H54 (cell line): ENCODE measurements at regions not wholly inside any gene's neighbourhood (a gene's known extent, or its start where the extent isn't known, plus 50 kb on each side); places are given as distances from the start of the nearest gene placed in this dataset.
"Not testable (repeated sequence)": the region's sequence is repeated elsewhere in the genome, so short reads cannot be mapped to it uniquely, and the experiment has no call there.

Source experiments
- DNase-seq: peaks from one replicate; pipeline ENCODE4 v3.0.0; 2011; ENCODE audit warnings: low spot score, mixed read lengths; ENCODE audit not compliant: insufficient read length
- FAIRE-seq: peaks from 3 replicates; lab custom pipeline; 2011; peaks lifted over from hg19 to GRCh38; lab: Jason Lieb, UNC
- POLR2A ChIP-seq: IDR thresholded peaks from 2 replicates; pipeline ENCODE4 v1.6.1; 2011; ENCODE audit warnings: low read depth, mild to moderate bottlenecking, low read length

- no peak for FAIRE-seq
- DNase-seq = no peak
- no peak for TF ChIP-seq POLR2A
These were observed 569.1 kb downstream of the KCTD12 start for GRCh38 chr13:76316998-76317527.

GRCh38 chr13:76314495-76314894, 571.7 kb downstream of the KCTD12 start:
- no peak for TF ChIP-seq POLR2A
- FAIRE-seq (no peak), DNase-seq (no peak)

- TF ChIP-seq POLR2A = no peak
- FAIRE-seq (no peak), DNase-seq (no peak)
These were observed 579.1 kb downstream of the KCTD12 start for GRCh38 chr13:76307142-76307541.

GRCh38 chr13:76300688-76301087, 585.5 kb downstream of the KCTD12 start:
- FAIRE-seq = no peak
- no peak for TF ChIP-seq POLR2A

GRCh38 chr13:76297331-76297730, 588.9 kb downstream of the KCTD12 start:
- FAIRE-seq (no peak), DNase-seq (no peak)
- TF ChIP-seq POLR2A = no peak

More at GRCh38 chr13:76300688-76301087, 585.5 kb downstream of the KCTD12 start:
- no peak for DNase-seq

- FAIRE-seq = no peak
- no peak for TF ChIP-seq POLR2A
- no peak for DNase-seq
These were observed 589.5 kb downstream of the KCTD12 start for GRCh38 chr13:76296751-76297150.

GRCh38 chr13:76295020-76295419, 591.2 kb downstream of the KCTD12 start:
- DNase-seq, FAIRE-seq: not testable (repeated sequence)

- no peak for DNase-seq
- no peak for FAIRE-seq
- no peak for TF ChIP-seq POLR2A
These were observed 592.5 kb downstream of the KCTD12 start for GRCh38 chr13:76293751-76294150.

GRCh38 chr13:76293346-76293745, 592.9 kb downstream of the KCTD12 start:
- no peak for FAIRE-seq
- DNase-seq = no peak
- no peak for TF ChIP-seq POLR2A

GRCh38 chr13:76292726-76293125, 593.5 kb downstream of the KCTD12 start:
- FAIRE-seq = no peak
- no peak for TF ChIP-seq POLR2A
- no peak for DNase-seq

- TF ChIP-seq POLR2A = no peak
- FAIRE-seq (no peak), DNase-seq (no peak)
These were observed 594.2 kb downstream of the KCTD12 start for GRCh38 chr13:76292031-76292430.

GRCh38 chr13:76289558-76289957, 596.6 kb downstream of the KCTD12 start:
- no peak for TF ChIP-seq POLR2A
- no peak for DNase-seq
- FAIRE-seq = no peak

- DNase-seq (no peak), FAIRE-seq (no peak)
- TF ChIP-seq POLR2A = no peak
These were observed 600.0 kb downstream of the KCTD12 start for GRCh38 chr13:76286178-76286577.

GRCh38 chr13:76285463-76285862, 600.7 kb downstream of the KCTD12 start:
- FAIRE-seq (no peak), DNase-seq (no peak)
- TF ChIP-seq POLR2A = no peak

GRCh38 chr13:76279766-76280165, 606.4 kb downstream of the KCTD12 start:
- not testable (repeated sequence) for FAIRE-seq, DNase-seq
